Stimulated activated CD8-positive, alpha-beta memory T cell treated with anti-CD3 and anti-CD28 coated beads, Interleukin-7, amount 100 ng/mL, for 48 hours (primary cell): ENCODE measurements at regions not wholly inside any gene's neighbourhood (a gene's known extent, or its start where the extent isn't known, plus 50 kb on each side); places are given as distances from the start of the nearest gene placed in this dataset.

Experiments
- DNase-seq, 2 donors: peaks; one replicate each; pipeline ENCODE4 v3.0.0-alpha.2; 2020; ENCODE audit warnings: low read depth in 1 of 2; ENCODE audit errors: extremely low read depth in 1 of 2

- DNase-seq = no peak
These were observed 335.6 kb upstream of the SLC16A7 start for GRCh38 chr12:59260202-59260601.

DNA sequence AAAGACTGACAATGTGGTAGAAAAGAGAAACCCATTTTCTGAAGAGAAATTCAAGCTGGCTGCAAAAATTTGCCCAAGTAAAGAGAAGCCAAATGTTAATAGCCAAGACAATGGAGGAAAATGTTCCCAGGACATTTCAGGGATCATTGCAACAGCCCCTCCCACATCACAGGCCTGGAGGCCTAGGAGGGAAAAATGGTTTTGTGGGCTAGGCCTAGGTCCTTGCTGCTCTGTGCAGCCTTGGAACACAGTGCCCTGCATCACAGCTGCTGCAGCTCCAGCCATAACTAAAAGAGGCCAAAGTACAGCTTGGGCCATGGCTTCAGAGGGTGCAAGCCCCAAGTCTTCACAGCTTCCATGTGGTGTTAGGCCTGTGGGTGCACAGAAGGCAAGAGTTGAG lies 332.4 kb upstream of the LRIG3 start:
- DNase-seq = no peak

DNA sequence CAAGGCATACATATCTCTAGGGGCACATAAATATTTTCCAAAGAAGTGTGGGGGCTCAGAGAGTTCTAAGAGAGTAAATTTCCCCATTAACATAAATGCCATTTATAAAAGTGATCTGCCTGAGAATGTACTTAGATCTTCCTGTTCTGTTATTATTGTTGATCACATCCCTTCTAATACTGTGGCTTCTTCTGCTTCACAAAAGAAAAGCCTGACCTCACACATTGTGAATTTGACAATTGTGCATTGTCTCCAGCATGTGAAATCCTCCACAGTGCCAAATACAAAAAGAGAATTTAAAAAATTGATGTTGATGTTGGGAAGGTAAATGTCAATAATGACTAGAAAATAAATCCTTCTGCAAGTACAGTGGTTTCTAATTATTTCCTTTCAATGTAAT lies 330.5 kb upstream of the LRIG3 start:
- no peak for DNase-seq

DNA sequence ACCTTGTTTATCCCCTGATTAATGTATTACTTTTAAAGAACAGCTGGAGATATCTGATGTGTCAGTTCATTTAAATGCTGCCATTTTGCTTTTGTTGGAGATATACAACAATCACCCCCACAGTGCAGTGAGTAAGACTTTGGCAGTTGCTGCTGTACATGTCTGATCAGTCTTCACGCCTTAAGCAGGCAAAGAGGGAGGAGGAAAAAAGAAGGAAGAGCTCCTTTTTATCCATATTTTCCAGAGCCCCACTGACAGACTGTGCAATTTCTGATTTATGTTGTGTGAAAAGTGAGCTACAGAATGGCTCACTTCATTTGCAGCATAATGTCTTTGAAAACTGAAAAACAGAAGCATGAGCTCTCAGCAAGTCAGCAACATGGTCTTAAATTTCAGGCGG lies 319.7 kb upstream of the LRIG3 start:
- DNase-seq = no peak

DNA sequence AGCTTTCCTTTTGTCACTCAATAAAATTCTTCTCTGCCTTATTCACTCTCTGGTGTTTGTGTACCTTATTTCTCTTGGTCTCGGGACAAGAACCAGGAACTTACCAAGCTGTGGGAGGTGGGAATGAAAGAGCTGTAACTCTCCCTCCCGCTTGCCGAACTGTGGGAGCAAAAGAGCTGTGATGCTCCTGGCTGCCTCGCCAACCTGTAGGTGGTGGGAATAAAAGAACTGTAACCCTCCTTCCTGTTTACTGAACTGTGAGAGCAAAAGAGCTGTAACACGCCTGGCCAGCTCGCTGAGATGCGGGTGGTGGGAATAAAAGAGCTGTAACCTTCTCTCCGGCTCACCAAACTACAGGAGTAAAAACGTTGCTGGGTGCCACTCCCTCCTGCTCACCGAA lies 314.1 kb upstream of the LRIG3 start:
- DNase-seq = no peak

GRCh38 chr12:59230334-59230733 lies 310.0 kb upstream of the LRIG3 start:
- DNase-seq = no peak

DNA sequence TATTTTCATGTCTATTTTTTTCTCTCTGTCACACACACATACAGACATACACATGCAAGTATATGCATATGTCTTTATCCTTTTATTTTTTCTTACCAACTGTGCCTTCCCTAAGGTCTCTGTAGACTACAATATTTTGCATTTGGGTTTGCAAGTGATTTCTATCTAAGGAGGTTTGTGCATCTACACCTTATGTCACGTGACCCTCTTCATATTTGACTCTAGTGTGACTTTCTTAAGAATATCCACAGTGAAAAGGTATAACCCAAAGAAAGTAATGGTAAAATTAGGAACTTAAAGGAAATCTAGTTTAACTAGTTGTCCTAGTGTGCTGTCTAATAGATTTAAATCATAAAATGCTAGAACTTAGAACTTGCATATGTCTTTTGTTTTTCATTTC lies 298.8 kb upstream of the LRIG3 start:
- DNase-seq = no peak

- DNase-seq = no peak
These were observed 276.7 kb upstream of the LRIG3 start for GRCh38 chr12:59196989-59197388.

GRCh38 chr12:59194794-59195193 lies 274.5 kb upstream of the LRIG3 start:
- DNase-seq = no peak

- DNase-seq = no peak
These were observed 273.3 kb upstream of the LRIG3 start for GRCh38 chr12:59193476-59194050.

DNA sequence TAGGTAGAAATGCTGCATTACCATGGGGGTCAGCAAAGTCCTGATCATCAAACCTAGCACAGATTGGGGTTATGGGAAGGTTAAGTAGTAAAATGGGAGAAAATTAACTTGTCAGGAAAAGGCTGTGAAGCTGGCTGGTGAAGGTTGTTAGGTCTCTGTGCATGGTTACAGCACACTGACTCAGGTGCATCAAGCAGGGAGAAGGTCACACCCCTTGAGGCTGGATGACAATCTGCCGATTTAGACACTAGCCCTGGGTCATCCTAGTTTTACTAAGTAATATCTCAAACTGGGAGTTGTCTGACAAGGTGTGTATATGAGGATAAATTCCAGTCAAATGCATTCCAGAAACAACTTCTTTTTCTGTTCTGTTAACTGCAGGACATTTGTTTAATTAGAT lies 271.1 kb upstream of the LRIG3 start:
- DNase-seq = no peak

DNA sequence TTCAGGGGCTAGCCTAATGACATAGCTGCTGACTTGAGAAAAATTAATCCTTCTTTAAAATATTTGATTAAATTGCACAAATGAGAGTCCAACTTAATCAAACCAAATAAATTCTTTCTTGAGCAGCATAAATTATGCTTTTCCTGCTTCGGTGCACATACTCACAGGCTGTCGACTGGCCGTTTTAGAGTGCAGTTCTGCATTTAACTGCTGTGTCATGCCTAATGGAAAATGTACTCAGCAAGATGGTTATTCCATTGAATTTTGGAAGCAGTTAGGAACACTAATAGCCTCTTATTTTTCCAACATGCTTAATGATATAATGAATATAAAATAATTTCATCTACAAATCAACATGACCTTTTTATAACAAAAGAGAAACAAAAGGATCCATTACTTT lies 266.1 kb upstream of the LRIG3 start:
- DNase-seq = no peak

DNA sequence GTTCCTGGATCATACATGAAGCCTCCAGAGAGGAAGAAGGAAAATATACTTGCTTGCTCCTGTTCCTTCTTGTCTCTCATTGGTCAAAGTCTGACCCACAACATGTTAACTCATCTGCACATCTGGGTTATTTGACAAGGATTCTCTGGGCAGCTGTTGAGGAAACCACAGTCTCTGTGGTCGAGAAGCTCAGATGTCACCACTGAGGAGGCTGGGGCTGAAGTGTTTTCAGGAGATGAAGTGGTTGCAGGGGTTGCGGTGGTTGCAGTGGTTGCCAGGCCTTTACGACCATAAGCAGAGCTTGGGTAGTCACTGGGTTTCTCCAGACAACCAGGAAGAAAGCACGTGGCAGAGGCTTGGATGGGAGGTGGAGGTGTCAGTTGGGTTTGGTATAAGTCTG lies 265.0 kb upstream of the LRIG3 start:
- no peak for DNase-seq

- no peak for DNase-seq
These were observed 262.6 kb upstream of the LRIG3 start for GRCh38 chr12:59182658-59183455.

- DNase-seq = peak in 1 of 2 donors; percentile 14
These were observed 261.9 kb upstream of the LRIG3 start for GRCh38 chr12:59182191-59182590.

DNA sequence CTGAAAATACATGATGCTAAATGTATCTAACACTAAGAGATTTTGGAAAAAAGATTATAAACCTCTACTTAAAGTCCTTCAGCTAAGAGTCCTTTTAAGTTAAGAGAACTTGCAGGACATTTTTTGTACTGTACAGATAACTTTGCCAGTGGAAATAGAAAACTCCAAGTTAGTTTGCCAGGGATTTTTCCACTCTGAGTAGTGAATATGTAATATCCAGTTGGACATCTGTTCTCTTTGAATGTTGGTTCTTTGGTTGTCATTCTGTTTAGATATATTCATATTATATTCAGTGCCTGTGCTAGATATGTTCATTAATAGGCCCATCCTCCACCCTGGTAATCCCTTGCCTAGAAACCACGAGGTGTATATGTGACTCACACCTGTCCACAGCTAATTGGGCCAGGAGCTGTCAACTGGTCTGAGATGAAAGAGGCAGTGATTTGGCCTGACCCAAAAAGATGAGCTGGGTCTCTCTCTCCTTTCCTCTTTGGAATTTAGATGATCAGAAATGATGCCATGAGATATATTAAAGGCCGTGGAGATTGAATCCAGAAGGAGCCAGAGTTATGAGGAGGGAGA lies 261.0 kb upstream of the LRIG3 start:
- no peak for DNase-seq

GRCh38 chr12:59179231-59179630 lies 258.9 kb upstream of the LRIG3 start:
- no peak for DNase-seq

DNA sequence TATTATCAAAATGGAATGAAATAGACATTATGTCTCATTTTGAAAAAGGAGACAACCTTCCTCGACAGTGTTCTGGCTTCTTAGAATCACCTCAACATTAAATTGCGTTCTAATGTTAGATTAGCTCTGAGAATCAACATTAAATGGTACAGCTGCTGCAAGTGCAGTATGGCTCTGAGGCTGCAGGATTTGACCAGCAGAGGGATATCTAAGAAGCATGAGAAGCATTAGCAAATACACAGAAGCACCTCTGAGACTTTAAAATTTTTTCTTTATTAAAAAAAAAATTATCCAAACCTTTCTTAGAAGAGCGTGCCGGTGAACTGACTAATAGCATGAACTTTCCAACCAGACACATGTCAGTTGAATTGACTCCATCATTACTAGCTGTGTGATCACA lies 253.4 kb upstream of the LRIG3 start:
- no peak for DNase-seq

DNA sequence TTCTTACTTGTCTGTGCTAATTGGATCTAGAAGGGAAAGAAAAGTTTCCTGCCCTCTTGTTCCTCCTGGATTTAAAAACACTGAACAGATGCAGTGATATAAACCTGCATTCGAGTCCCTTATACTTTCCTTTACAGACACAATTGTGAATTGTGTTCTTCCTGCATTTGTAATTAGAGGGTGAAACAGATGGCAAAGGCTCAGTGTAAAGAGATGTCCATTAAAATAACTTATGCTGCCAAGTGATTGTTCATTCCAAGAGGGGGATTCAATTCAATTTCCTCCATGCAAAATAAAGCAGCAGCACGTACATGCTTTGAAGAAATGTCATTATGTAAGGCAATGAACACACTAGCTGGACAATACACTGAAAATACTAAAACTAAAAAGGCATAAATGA lies 248.3 kb upstream of the LRIG3 start:
- no peak for DNase-seq

- no peak for DNase-seq
These were observed 246.2 kb upstream of the LRIG3 start for GRCh38 chr12:59166457-59166856.

- no peak for DNase-seq
These were observed 244.9 kb upstream of the LRIG3 start for GRCh38 chr12:59164991-59165718.

DNA sequence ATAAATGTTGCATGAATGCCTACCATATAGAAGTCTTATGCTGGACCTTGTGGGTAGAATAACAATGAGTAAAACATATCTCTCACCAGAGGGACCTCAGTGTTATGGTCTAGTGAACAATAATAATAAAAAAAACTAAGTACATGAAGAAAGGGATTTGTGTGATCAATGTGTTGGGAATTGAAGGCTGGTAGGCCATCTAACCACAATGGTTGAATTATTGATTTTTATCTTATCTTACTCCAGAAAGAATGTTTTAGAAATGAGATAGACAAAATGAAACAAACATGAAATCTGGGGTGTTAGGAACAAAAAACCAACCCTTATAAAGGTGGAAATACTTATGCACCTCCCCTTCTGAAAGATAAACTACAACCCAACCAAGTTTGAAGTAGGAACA lies 243.9 kb upstream of the LRIG3 start:
- DNase-seq = no peak
